Heart left ventricle (tissue), 16 donors: ENCODE measurements at regions not wholly inside any gene's neighbourhood (a gene's known extent, or its start where the extent isn't known, plus 50 kb on each side); places are given as distances from the start of the nearest gene placed in this dataset.

Experiments used
- ATAC-seq, 4 donors: fragments of 200-7000 bp; cut with Tn5 transposase; one replicate each; pipeline ENCODE4 v1.9.1; 2020 to 2022; ENCODE audit warnings: moderate library complexity in 4 of 4, mild to moderate bottlenecking in 3 of 4, moderate number of reproducible peaks in 1 of 4
- DNase-seq, 5 donors: peaks; one replicate each; pipeline ENCODE4 v3.0.0-alpha.2; 2020
- H3K27ac ChIP-seq, 12 donors: fragments of 200-600 bp; sonication (generic) in 4 of 12; one replicate each; pipeline versions ENCODE4 v1.5.0 to v1.8.0; 2016 to 2022; ENCODE audit warnings: mild to moderate bottlenecking in 2 of 12
- H3K27me3 ChIP-seq, 9 donors: fragments of 200-600 bp; sonication (generic) in 2 of 9; one replicate each; pipeline versions ENCODE4 v1.5.1 to v1.8.0; 2016 to 2022; ENCODE audit warnings: mild to moderate bottlenecking in 3 of 9
- H3K36me3 ChIP-seq, 9 donors: fragments of 200-600 bp; sonication (generic) in 2 of 9; one replicate each; pipeline versions ENCODE4 v1.5.0 to v1.8.0; 2018 to 2022; ENCODE audit warnings: mild to moderate bottlenecking in 2 of 9
- H3K4me1 ChIP-seq, 12 donors: fragments of 200-600 bp; sonication (generic) in 4 of 12; one replicate each; pipeline versions ENCODE4 v1.5.0 to v1.8.0; 2016 to 2022; ENCODE audit warnings: mild to moderate bottlenecking in 3 of 12
- H3K4me3 ChIP-seq, 12 donors: fragments of 200-600 bp; sonication (generic) in 4 of 12; one replicate each; pipeline versions ENCODE4 v1.5.0 to v1.8.0; 2017 to 2022; ENCODE audit warnings: mild to moderate bottlenecking in 9 of 12, moderate library complexity in 4 of 12
- H3K9me3 ChIP-seq, 12 donors: fragments of 200-600 bp; sonication (generic) in 4 of 12; one replicate each; pipeline versions ENCODE4 v1.5.0 to v1.8.0; 2016 to 2022; ENCODE audit warnings: mild to moderate bottlenecking in 1 of 12
- POLR2A ChIP-seq, 2 donors: fragments of 450-650 bp; IDR thresholded peaks; one replicate each; pipeline ENCODE4 v1.6.1; 2017; ENCODE audit warnings: antibody characterized with exemption in 2 of 2, mild to moderate bottlenecking in 2 of 2, moderate library complexity in 2 of 2
- WGBS, 4 donors: extraction: QIAGEN DNeasy Blood & Tissue Kit in 2 of 4; methylation state at CpG; one replicate each; pipeline versions ENCODE4 v1.1.5 to v1.1.7; 2013 to 2018; 5-methylcytosine and 5-hydroxymethylcytosine counted together
- intact Hi-C, 10 donors: fragments of 100-400 bp; cut with DNase I; formaldehyde crosslinking; loops; one replicate each; pipeline versions ENCODE4 v1.11.1 to v1.14.2; 2022
- TF ChIP-seq, protein P1 (sequence below), 12 donors: fragments of 200-600 bp; sonication (generic) in 4 of 12; IDR thresholded peaks; one replicate each; pipeline versions ENCODE4 v1.5.0 to v1.8.0; 2018 to 2022; ENCODE audit warnings: antibody characterized with exemption in 12 of 12, mild to moderate bottlenecking in 5 of 12
- donor health status: ischemic (EF 13 %, LVEDD 7.1; RV severe dilation, severe dysfunction).
- donor health status: healthy with polysubstance abuse.
- donor health status: DM: no; HTN: yes; CAD: no.
- donor health status: DM: no; HTN: no; CAD: no.
- donor health status: ischemic (EF 25% LVEDD 6.9; RV normal size, moderate dysfunction).
- donor health status: ischemic (EF 25% LVEDD 5.7; RV mildly dilated, moderate dysfunction).
- donor health status: healthy.
- donor health status: DM: yes; HTN: yes; CAD: no.
- donor health status: ischemic (EF 35%, LVEDD 5.7; RV mildly dilated, moderate dysfunction).
- donor health status: nonischemic (EF 11% LVEDD 7.7; RV severe dilation, severe dysfunction).
- donor health status: DM: yes; HTN: yes; CAD: no.
- donor health status: PGD.
- donor health status: ischemic (EF 29% LVEDD 5.4; RV normal size, mild dysfunction).
- donor health status: nonischemic (EF 23%, LVEDD 6.1; RV moderate dilation, normal function).

DNA sequence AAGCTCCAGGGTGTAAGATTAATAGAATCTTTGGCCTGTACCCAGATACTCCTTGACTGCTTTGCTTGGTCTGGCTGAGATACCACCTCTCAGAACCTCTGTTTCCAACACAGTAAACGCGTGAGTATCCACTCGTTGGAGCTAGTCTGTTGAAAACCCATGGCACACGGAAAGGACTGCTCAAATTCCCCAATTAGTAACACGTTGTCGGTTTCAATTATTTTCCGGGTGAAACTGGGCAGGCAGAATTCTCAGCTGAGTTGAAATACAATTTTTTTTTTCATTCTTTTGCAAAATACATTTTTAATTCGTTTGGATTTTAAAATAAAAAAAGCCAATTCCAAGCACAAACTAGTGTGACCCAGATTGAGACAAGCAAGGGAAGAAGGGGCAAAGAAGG, 120.5 kb downstream of the MAF start:
- H3K36me3 ChIP-seq: no peaks in the 10 kb centered on the region
- H3K27me3 ChIP-seq: no peaks in the 10 kb centered on the region
- intact Hi-C loops: no loop called here
- peaks cover 0 to 11% (median 0%) of the 10 kb centered on the region in 12 donors for H3K4me1 ChIP-seq
- no peak for DNase-seq
- no peak overlapping the region for H3K4me3 ChIP-seq
- no peak overlapping the region for H3K27ac ChIP-seq
- TF ChIP-seq POLR2A (IDR thresholded peaks at IDR 0.05): no peak
- TF ChIP-seq, protein P1, sequence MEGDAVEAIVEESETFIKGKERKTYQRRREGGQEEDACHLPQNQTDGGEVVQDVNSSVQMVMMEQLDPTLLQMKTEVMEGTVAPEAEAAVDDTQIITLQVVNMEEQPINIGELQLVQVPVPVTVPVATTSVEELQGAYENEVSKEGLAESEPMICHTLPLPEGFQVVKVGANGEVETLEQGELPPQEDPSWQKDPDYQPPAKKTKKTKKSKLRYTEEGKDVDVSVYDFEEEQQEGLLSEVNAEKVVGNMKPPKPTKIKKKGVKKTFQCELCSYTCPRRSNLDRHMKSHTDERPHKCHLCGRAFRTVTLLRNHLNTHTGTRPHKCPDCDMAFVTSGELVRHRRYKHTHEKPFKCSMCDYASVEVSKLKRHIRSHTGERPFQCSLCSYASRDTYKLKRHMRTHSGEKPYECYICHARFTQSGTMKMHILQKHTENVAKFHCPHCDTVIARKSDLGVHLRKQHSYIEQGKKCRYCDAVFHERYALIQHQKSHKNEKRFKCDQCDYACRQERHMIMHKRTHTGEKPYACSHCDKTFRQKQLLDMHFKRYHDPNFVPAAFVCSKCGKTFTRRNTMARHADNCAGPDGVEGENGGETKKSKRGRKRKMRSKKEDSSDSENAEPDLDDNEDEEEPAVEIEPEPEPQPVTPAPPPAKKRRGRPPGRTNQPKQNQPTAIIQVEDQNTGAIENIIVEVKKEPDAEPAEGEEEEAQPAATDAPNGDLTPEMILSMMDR (IDR thresholded peaks at IDR 0.05): no peak
- no peak for ATAC-seq
- WGBS, 4 donors: 73 to 82% (median 76%) methylated on average over 8 of the region's 8 CpGs
- H3K9me3 ChIP-seq: no peaks in the 10 kb centered on the region

DNA sequence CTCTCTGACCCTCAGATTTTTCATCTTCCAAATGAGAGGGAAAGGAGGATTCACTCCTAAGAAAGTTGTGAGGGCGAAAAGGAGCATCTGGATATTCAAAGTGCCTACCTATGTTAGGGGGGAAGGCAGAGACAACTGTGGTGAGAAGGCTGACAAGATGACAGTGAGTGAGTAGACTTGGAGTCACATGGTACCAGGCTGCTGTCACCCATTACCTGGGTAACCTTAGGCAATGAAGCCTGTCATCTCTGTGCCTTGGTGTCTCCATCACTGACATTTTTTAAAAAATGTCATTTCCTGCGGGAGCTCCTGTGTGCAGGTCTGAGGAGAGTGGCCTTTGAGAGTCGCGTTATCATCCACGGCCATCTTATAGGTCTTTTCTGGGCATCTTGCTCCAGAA, 124.0 kb downstream of the MAF start:
- H3K9me3 ChIP-seq: no peaks in the 10 kb centered on the region
- no peak for DNase-seq
- no peak for ATAC-seq
- no peaks in the 10 kb centered on the region for H3K27me3 ChIP-seq
- no peak overlapping the region for H3K4me3 ChIP-seq
- H3K36me3 ChIP-seq: no peaks in the 10 kb centered on the region
- 86 to 97% (median 94%) methylated on average over 5 of the region's 5 CpGs for WGBS, 4 donors
- peaks cover 0 to 3% (median 0%) of the 10 kb centered on the region in 12 donors for H3K4me1 ChIP-seq
- no peak overlapping the region for H3K27ac ChIP-seq
- intact Hi-C loops: no loop called here
- TF ChIP-seq, protein P1 (IDR thresholded peaks at IDR 0.05): no peak
- TF ChIP-seq POLR2A (IDR thresholded peaks at IDR 0.05): no peak

DNA sequence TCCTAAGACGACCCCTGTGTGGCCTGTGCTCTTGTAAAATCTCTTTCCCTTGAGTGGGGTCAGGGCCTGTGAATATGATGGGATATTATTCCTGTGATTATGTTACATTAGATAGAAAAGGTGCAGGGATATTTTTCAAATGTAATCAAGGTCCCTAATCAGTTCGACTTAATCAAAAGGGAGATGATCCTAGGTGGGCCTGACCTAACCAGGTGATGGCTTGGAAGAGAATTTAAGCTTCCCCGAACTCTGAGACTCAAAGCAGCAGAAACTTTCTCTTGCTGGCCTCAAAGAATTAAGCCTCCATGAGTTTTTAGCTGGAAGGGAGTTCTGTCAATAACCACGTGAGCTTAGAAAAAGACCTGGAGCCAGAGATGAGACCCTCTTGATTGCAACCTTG, 124.7 kb downstream of the MAF start:
- WGBS, 4 donors: 90 to 96% (median 91%) methylated on average over 4 of the region's 4 CpGs
- intact Hi-C loops: no loop called here
- no peaks in the 10 kb centered on the region for H3K36me3 ChIP-seq
- no peaks in the 10 kb centered on the region for H3K27me3 ChIP-seq
- H3K9me3 ChIP-seq: no peaks in the 10 kb centered on the region
- TF ChIP-seq POLR2A (IDR thresholded peaks at IDR 0.05): no peak
- TF ChIP-seq, protein P1 (IDR thresholded peaks at IDR 0.05): no peak
- DNase-seq: no peak
- H3K4me3 ChIP-seq: no peak overlapping the region
- no peak for ATAC-seq
- no peaks in the 10 kb centered on the region for H3K4me1 ChIP-seq
- no peak overlapping the region for H3K27ac ChIP-seq

DNA sequence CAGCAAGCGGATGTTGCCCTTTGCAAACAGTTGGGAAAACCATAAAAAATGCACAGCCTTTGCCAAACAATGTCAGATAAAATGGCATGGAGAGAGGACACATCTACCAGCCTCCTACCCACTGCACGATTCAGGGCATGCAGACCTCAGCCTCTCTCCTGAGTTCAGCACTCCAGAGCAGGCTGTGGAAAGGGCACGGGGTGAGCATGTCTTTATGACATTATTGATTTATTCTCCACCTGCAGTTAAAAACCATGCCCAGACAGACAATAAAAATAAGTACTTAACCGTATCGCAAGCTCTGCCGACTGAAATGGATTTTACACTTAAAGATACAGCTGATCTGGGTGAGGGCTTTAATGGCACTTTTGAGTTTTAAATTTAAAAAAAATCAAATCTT, 127.1 kb downstream of the MAF start:
- Histone ChIP-seq H3K36me3 (no peaks in the 10 kb centered on the region), H3K4me1 (peaks cover 0 to 6% (median 0%) of the 10 kb centered on the region in 12 donors), H3K4me3 (no peak overlapping the region), H3K9me3 (no peaks in the 10 kb centered on the region), H3K27ac (no peak overlapping the region), H3K27me3 (no peaks in the 10 kb centered on the region)
- no peak for TF ChIP-seq POLR2A (IDR thresholded peaks at IDR 0.05)
- TF ChIP-seq, protein P1 (IDR thresholded peaks at IDR 0.05): no peak
- 91 to 99% (median 95%) methylated on average over 6 of the region's 6 CpGs for WGBS, 4 donors
- intact Hi-C loops: no loop called here
- DNase-seq: no peak
- no peak for ATAC-seq
